G401 (cell line): ENCODE measurements at regions not wholly inside any gene's neighbourhood (a gene's known extent, or its start where the extent isn't known, plus 50 kb on each side); places are given as distances from the start of the nearest gene placed in this dataset.
"Not testable (repeated sequence)": the region's sequence is repeated elsewhere in the genome, so short reads cannot be mapped to it uniquely, and the experiment has no call there.

Experiments used
- DNase-seq: peaks from one replicate; pipeline ENCODE4 v3.0.0-alpha.2; 2015; ENCODE audit warnings: low spot score
- in situ Hi-C: cut with HindIII; loops from 2 replicates; pipeline ENCODE4 v1.10.0; 2016; ENCODE audit warnings: low sequenced_read_pairs, mixed read lengths

DNA sequence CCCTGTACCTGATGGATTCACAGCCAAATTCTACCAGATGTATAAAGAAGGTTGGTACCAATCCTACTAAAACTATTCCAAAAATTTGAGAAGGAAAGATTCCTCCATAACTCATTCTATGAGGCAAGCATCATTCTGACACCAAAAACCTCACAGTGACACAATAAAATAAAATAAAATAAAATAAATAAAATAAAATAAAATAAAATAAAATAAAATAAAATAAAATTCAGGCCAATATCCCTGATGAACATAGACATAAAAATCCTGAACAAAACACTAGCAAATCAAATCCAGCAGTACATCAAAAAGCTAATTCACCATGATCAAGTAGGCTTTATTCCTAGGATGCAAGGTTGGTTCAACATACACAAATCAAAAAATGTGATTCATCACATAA, 108.1 kb downstream of the PROX1 start:
- DNase-seq, in situ Hi-C loops: not testable (repeated sequence)

DNA sequence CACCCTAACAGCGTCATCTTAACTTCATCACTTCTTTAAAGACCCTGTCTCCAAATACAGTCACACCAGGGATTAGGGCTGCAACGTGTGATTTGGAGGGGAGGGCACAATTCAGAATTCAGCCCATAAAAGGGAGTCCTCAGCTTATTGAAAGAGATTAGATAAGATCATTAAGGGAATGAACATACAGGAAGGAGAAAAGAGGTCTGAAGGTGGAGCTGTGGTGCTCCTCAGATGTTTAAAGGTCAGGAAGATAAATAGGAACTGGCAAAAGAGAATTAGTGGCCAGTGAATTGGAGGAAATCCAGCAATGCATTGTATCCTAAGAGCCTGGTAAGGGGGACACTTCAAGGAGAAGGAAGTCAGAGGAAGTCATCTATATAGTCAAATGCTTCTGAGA, 113.5 kb downstream of the PROX1 start:
- in situ Hi-C loops: no loop called here
- no peak for DNase-seq

DNA sequence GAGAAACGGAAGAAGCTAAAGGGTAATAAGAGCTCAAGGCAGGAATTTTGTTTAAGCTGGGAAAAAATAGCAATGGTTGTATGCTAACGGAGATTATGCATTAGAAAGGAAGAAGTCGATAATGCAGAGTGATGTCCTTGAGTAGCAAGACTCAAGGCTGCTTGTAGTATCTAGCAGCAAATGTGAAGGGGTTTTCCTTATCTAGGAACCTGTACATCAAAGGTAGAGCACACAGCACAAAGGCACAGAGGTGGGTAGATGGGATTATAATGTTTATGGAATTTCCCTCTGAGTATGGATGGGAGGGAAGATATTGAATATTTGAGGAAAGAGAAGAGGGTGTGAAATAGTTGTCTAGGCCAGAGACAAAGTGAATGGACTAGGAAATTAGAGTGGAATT, 114.1 kb downstream of the PROX1 start:
- no peak for DNase-seq

DNA sequence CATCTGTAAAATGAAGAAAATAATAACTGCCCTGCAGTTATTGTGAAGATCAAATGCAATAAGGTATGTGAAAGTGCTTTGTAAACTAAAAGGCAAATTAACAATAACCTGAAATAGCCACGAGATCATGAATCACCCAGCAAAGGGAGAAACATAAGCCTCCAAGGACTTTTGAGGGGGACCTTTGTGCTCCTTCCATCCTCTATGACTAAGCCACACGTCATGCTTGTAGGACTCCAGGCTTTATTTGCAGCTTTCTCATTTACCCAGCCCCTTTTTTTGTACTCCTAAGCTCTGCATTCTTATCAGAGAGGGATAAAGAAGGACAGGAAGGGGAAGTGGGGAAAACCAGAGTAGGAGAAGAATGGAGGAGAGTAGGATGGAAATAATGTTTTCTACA, 115.1 kb downstream of the PROX1 start:
- in situ Hi-C loops: no loop called here
- DNase-seq: no peak

More for the DNA sequence above, 114.1 kb downstream of the PROX1 start:
- in situ Hi-C loops: no loop called here

DNA sequence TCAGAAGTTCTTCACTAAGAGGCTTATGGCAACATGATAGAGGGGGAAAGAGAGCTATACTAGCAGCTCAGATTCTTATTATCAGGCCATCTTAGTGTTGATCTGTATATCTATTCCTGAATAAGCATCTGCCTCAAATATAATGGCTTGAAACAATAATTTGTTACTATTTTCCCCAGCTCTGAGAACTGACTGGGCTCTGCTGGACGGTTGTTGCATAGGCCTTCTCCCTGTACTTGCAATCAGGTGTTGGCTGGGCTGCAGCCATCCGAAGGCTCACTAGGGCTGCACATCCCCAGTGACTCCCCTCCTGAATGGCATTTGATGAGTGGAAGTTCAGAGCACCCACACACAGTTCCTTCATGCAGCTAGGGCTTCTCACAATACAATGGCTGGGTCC, 116.0 kb downstream of the PROX1 start:
- in situ Hi-C loops: no loop called here
- DNase-seq: no peak

DNA sequence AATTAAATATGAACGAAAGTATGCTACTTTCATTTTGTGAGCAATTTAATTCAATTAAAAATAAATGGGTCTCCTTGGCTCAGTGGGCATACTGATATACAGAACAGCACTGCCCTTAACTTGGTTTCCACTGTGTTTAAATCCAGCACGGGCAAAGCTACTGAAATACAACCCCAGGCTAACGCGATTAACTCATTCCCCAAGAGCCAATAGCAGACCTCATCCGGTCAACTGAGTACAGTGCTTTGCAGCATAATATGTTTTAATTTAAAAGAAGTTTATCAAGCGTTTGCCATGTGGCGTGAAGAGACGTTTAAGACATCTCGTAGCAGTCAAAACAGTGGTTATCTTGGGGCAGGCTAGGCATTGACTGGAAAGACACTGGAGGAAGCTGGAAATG, 118.6 kb downstream of the PROX1 start:
- in situ Hi-C loops: no loop called here
- DNase-seq: no peak

DNA sequence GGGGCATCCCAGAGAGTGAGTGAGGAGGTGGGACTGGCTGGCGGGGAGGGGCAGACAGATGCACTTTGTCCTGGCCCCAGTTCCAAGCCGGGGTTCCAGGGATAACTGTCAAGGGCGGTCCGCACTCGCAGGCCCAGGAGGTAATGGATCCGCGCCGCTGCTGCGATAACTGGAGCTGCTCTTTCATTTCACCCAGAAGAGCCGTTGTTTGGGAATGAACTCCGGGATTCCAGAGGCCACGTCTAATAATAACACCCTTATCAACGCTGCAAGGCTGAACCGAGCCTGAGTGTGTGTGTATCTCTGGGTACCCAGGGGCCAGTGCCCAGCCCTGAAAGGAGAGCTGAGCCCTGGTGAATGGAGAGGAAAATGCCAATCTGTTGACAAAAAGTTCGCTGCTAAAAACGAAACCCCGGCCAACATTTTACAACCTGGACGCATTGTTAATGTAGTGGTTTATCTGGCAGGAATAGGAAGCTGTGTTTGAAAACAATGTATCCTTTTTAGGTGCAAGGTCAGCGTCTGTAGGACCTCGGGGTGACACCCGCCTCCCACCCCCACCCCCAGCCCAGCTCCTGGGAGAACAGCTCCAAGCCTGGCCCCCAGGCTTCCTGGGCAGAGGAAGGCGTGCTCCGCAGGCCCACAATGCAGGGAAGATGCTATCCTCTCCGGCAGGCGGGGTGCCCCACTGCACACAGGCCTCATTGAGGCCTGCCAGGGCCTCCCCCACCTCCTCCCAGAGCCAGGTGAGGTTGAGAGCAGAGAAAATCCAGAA, 119.7 kb downstream of the PROX1 start:
- in situ Hi-C loops: no loop called here
- DNase-seq: no peak

DNA sequence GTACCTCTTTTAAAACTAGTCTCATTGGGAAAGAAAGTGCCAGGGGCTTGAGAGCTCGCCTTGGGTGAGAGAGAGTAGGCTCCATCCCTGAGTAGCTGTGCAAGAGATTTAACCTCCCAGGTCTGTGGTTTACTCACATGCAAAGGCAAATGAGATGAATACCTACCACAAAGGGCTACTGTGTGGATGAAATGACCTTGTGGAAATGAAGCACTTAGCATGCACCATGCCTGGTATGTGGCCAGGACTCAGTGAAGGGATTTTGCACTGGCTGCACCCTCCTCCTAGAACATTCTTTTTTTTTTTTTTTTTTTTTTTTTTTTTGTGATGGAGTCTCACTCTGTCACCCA, 120.3 kb downstream of the PROX1 start:
- in situ Hi-C loops: no loop called here
- DNase-seq: no peak

DNA sequence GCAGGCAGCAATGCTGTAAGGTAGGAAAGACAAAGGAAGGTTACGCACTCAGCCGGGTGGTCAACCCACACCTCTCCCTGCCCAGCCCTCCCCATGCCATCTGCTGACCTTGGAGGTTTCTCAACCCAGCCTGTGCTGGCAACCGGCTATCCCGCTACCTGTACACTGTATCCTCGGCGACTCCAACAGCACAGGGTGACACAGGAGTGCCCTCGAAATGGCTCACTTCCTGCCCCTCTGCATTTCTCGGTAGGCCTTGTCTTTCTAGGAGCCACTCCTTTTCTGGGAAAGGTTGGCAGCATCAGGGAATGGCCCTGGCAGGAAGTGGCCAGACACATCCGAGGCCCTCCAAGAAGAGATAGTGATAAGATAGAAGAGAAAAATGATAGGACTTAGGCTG, 124.0 kb downstream of the PROX1 start:
- in situ Hi-C loops: no loop called here
- no peak for DNase-seq

DNA sequence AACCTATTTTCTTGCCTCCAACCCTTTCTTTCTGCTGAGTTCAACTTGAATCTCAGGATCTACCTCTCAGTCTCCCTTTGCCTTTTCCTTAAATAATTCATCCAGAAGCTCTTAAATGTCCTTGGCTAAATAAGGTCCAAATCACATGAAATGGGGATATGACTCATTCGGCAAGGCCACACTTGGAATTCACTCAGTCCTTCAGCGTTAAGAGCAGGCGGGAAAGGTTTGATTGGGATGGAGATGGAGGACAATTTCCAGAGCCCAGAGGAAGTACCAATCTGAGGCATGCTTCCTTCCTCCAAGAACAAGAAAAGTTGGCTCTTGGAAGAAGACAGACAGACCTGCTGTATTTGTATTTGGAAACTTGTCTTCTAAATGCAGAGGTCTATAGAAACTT, 128.5 kb downstream of the PROX1 start:
- DNase-seq: no peak
- in situ Hi-C loops: no loop called here

DNA sequence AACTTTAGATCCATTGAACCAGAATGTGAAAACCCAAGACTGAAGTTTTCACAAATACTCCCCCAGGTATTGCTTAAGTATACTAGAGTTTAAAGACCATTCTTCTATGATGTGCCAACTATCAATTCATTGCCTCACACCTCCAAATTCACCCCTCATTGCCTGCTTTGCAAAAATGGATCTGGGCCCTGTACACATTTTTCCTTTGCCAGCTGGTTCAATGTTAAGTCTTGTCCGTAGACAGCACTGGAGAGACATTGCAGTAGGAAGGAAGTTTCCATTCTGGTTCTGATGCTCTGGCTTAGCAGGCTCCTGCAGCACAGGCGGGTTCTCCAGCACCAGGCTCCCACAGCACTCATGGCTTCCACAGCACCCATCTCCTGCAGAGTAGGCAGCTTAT, 130.0 kb downstream of the PROX1 start:
- in situ Hi-C loops: no loop called here
- DNase-seq: no peak

DNA sequence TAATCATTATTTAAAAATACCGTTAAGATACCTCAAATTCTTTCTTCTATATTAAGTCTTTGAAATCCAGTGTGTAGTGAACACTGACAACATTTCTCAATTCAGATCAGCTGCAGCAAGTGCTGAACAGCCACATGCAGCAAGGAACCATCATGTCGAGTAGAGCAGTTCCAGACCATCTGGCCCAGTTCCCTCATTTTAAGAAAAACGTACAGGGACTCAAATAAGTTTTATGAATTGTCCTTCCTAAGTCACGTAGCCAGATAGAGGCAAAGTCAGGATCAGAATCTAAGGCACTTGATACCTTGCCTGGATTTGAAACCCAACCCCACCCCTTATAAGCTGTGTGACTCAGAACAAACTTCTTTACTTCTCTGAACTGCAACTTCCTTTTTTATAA, 132.4 kb downstream of the PROX1 start:
- no peak for DNase-seq

DNA sequence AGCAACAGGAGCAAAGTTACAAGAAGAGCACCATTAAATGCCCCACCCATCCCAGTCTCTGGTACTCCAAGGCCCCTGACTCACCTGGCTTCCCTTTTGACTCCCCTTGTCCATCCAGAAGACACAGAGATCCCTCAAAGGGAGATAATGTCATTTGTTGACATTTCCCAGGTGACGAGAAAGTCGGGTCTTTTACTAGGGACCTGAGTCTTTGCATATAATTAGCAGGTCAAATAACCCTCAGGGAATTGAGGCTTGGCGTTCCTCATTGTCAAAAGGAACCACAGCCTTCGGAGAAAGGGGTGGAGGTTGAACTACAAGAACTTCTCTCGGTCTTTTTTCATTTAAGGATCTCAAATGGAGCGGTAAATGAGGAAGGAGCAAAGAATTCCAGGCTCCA, 133.2 kb downstream of the PROX1 start:
- in situ Hi-C loops: no loop called here

More for the DNA sequence above, 132.4 kb downstream of the PROX1 start:
- in situ Hi-C loops: no loop called here

DNA sequence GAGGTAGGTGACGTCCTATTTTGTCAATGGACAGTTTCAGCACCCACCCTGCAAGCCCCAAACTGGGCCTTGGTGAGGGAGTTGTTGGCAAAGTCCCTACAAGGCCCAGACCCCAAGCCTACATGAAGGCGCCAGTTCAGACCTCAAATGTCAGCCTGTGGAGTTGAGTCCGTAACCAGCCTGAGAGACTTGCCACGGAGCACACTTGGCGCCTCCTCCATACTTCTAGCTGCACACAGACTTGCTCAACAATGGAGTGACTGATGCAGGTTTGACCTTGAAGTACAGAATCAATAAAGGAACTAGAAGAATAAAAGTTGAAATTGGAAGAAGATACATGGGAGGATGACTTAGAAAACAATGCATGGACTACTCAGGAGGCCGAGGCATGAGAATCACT, 134.3 kb downstream of the PROX1 start:
- in situ Hi-C loops: no loop called here

More for the DNA sequence above, 133.2 kb downstream of the PROX1 start:
- DNase-seq: no peak

DNA sequence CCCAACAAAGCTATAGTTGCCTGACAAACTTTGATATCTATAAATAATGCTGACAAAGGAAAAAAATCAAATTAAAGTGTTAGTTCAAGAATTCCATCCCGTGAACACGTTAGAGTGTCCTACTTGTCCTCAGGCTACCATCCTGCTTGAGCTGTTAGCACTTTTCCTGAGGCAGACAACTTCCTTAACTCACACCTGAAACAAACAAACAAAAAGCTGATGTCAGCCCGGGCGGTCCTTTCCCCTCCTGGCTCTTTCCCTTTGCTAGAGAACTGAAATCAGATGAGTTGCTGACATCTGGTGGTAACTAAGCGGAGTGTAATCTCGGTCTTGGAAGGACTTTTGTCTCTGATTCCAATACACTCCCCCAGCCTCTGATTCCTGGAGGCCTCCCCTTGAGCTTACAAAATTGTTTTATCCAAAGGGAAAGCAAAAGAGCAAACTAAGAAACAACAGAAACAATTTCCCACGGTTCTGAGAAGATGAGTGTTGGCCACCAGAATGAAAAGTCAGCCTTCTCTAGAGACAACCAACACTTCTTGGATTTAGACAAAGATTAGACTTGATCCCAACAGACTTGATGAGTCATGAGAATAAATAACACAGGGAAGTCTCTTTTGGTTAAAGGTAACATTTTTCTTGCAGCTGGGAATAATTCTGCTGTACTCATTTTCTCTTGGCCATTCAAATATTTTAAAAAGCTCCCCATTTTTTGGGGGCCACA, 135.4 kb downstream of the PROX1 start:
- in situ Hi-C loops: no loop called here
- peak; percentile 79 for DNase-seq

More for the DNA sequence above, 134.3 kb downstream of the PROX1 start:
- no peak for DNase-seq

DNA sequence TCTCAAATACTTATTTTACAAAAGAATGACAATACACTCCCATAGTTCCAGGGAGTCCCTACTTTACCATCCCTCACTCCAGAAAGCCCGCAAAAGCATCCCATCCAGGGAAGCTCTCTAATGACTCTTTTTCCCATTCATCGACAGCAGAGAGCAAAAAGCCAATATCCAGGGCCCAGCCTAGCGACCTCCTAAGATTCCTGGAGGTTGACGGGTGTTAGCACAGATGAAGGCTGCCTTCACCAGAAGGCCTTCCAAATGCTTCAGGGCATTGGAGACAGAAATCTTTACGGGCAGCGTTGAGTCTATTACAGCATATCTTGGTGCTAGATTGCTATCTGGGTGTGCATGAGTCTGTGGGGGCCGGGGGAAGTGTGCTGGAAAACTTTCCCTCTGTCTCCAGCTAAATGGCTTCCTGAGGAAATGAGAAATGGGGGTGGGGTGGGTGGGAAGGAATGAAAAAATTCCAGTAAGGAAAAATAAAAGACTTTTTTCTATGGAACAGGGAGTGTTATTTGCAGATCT, 136.6 kb downstream of the PROX1 start:
- in situ Hi-C loops: no loop called here
- no peak for DNase-seq

DNA sequence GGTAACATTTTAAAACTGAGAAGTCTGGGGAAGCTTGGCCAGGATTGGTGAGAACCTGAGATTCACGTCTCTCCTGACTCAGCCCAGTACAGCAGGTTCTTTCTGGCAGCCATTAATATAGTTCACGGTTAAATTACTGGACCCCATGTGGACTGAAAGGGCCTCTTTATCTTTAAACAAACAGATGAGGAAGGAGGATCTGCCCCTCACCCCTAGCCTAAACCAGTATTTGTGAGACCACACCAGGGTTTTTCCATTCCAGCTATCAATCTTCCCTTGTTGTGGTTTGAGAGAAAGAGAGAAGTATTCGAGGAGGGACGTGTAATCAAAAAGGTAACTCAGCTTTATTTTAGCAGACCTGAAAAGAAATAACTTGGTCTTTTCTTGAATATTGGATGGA, 137.1 kb downstream of the PROX1 start:
- in situ Hi-C loops: no loop called here
- no peak for DNase-seq

DNA sequence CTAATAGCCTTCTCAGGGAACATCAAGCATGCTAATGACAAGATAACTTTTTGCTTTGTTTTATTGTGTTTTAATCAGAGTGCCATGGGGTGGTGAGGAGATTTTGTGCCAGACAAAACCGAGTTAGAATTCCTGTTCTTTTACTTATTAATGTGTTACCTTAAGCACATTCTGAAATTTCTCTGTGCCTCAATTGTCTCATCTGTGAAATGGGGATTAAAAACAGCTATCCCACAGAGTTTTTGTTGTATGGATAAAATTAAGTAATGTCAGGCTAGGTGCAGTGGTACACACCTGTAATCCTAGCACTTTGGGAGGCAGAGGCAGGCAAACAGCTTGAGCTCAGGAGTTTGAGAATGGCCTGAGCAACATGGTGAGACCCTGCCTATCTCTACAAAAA, 138.0 kb downstream of the PROX1 start:
- no peak for DNase-seq
- in situ Hi-C loops: no loop called here

DNA sequence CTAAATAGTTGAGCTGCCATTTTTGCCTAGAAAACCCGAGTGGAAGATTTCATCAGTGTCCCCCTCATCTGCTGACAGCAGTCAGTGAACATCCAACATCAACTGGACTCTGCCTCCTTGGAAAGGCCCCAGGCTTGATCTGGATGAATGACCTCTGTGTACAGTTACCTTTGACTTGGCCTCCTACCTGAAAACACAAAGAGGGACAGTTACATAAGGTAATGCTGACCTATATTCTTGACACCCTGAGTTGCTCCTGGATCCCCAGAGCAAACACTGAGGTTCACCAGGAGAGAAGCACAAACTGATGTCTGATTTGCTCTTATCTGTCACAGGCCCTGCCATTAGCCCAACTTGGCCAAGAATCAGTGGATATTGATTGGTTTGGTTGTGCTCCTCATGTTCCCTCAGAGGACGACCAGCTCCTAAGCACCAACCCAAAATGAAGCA, 138.9 kb downstream of the PROX1 start:
- in situ Hi-C loops: no loop called here
- DNase-seq: no peak

DNA sequence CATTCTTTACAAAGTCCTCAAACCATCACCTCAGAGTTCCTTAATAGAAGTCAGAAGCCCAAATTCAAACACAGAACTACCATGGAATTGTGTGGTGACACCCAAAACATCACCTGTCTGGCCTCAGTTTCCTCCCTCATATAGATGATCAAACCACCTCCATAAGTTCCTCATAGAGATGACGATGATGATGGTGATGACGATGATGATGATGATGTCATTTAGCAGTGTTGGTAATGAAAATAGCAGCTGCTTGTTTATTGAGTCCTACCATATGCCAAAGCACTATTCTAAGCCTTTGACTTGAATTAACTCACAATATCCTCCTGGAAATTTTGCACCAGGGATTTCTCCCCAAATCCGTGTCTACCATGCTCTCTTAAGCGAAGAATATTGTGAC, 139.9 kb downstream of the PROX1 start:
- no peak for DNase-seq
- in situ Hi-C loops: no loop called here

DNA sequence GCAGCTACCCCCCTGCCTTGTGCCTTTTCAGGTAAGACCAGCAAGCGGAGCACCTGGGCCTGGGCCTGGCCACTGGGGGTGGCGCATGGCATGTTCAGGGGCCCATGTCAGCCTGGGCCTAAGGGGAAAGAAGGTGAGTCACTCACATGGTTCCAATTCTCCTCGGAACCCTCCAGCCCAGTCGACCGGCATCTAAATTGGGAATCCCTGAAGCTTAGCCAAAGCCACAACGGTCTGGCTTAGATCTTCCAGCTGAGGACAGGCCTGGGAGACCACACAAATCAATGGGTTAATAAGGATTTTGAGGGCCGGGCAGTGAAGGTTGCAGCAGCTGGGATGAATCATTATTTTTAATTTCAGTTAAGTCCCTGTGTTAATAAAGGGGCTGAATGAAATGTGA, 145.1 kb upstream of the SMYD2 start:
- in situ Hi-C loops: no loop called here
- DNase-seq: no peak
